ENCODE measurements at regions not wholly inside any gene's neighbourhood (a gene's known extent, or its start where the extent isn't known, plus 50 kb on each side); places are given as distances from the start of the nearest gene placed in this dataset.

DNA sequence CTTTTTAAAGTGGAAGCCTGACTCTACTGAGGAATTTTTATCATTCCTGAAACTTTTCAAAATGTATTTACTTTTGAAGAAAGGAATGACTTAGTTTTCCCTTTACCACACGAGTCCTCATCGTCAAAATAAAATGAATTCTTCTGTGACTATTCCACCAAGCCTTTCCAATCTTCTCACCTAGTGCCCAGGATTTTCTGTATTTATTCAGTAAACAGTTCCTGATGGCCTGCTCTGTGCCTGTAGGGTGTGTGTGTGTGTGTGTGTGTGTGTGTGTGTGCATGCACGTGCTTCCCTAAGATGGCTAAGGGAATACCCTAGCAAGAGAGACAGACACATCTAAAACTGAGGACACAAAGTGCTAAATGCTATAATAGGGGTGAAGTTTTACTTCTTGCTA lies 395.0 kb upstream of the USP24 start:
- ChIA-PET POLR2A (no interaction called here), CTCF (no interaction called here)
- Mint-ChIP-seq H3K27ac (no peak overlapping the region), H3K4me3 (no peak overlapping the region), H3K4me1 (ENCODE audit: low read depth) (no peaks in the 10 kb centered on the region), H3K36me3 (ENCODE audit: low read depth) (no peaks in the 10 kb centered on the region), H3K27me3 (ENCODE audit: low read depth) (no peaks in the 10 kb centered on the region), H3K9me3 (ENCODE audit: insufficient read depth) (no peaks in the 10 kb centered on the region)
- DNase-seq (no peak), ATAC-seq (no peak)

DNA sequence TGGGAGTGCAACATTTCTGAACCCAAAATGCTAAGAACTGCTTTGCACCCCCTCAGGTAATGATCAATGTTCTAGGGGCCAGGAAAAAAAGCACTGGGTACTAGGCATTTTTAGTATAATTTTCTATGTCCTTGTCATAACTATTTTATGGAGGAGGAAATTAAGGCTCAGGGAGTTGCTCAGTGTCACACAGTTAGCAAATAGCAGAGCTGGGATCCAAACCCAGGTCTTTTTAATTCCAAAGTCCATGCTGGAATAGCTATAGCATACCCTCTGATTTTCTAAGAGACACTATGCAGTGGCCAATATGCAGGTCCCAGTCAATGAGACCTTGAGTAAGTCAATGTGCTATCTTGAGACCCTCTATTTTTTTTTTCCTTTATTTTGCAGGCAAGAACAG lies 394.5 kb upstream of the USP24 start:
- ATAC-seq (no peak), DNase-seq (no peak)
- H3K4me3 Mint-ChIP-seq = no peak overlapping the region
- POLR2A ChIA-PET = no interaction called here
- no peaks in the 10 kb centered on the region for H3K9me3 Mint-ChIP-seq (ENCODE audit: insufficient read depth)
- CTCF ChIA-PET = no interaction called here
- no peaks in the 10 kb centered on the region for H3K4me1 Mint-ChIP-seq (ENCODE audit: low read depth)
- no peaks in the 10 kb centered on the region for H3K36me3 Mint-ChIP-seq (ENCODE audit: low read depth)
- no peak overlapping the region for H3K27ac Mint-ChIP-seq
- H3K27me3 Mint-ChIP-seq (ENCODE audit: low read depth) = no peaks in the 10 kb centered on the region

DNA sequence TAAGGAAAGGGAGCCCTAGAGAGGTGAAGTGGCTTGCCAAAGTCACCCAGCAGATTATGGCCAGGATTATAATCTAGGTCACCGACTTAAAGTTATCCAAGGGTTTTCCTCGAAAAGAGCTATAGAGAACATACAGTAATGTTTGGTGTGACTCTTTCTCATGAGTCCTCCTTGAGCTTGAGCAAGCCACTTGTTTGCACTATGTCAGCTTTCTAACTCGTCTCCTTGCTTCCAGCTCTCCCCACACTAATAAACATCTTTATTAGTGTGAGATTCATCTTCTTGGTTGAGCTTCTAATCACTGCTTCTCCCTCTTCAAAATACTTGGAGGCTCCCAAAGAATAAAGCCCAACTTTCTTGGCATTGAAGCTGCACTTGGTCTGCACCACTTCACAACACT lies 390.0 kb upstream of the USP24 start:
- no peaks in the 10 kb centered on the region for H3K9me3 Mint-ChIP-seq (ENCODE audit: insufficient read depth)
- H3K4me1 Mint-ChIP-seq (ENCODE audit: low read depth) = no peaks in the 10 kb centered on the region
- POLR2A ChIA-PET = no interaction called here
- no peak overlapping the region for H3K4me3 Mint-ChIP-seq
- H3K27me3 Mint-ChIP-seq (ENCODE audit: low read depth) = peaks cover 2% of the 10 kb centered on the region
- DNase-seq = no peak
- H3K27ac Mint-ChIP-seq = no peak overlapping the region
- CTCF ChIA-PET = no interaction called here
- no peak for ATAC-seq
- H3K36me3 Mint-ChIP-seq (ENCODE audit: low read depth) = no peaks in the 10 kb centered on the region

DNA sequence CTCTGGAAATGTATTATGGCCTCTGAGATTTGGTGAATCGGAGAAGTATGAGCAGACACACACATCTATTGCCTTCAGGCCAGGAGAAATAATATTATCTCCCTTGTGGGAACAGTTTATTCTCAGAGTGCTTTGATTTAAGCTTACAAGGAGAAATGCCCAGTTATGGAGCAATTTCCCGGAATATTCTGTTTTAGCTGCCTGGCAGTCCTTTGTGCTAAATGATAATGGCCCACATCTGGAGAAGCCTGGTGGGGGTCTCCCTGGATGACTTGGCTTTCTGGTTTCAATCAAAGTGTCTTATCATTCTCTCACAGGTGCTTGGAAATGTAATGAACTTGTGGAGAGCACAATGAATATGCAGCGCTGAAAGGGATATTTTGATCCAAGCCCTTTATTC lies 389.6 kb upstream of the USP24 start:
- POLR2A ChIA-PET = no interaction called here

DNA sequence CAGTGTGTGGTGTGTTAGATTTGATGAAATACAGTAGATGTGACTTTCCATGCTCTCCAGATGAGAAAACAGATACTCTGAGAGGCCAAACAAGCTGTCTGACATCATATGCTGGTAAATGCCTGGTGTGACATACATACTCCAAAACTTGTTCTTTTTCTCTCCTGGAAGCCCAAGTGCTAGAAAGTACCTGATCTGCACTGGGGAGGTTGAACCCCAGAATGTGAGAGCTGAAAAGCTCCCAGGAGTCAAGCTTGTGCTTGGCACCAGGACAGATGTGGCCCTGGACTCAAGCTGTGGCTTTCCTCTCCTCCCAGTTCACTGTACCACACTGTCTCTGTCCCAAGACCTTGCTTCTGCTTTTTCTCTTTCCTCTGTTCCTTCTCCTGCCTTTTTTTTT lies 389.0 kb upstream of the USP24 start:
- H3K4me3 Mint-ChIP-seq = no peak overlapping the region
- H3K4me1 Mint-ChIP-seq (ENCODE audit: low read depth) = no peaks in the 10 kb centered on the region
- CTCF ChIA-PET = no interaction called here
- H3K36me3 Mint-ChIP-seq (ENCODE audit: low read depth) = no peaks in the 10 kb centered on the region
- POLR2A ChIA-PET = no interaction called here
- DNase-seq (no peak), ATAC-seq (no peak)
- no peaks in the 10 kb centered on the region for H3K9me3 Mint-ChIP-seq (ENCODE audit: insufficient read depth)
- no peak overlapping the region for H3K27ac Mint-ChIP-seq
- peaks cover 4% of the 10 kb centered on the region for H3K27me3 Mint-ChIP-seq (ENCODE audit: low read depth)

More for the DNA sequence above, 389.6 kb upstream of the USP24 start:
- Mint-ChIP-seq H3K27me3 (ENCODE audit: low read depth) (peaks cover 4% of the 10 kb centered on the region), H3K4me3 (no peak overlapping the region), H3K27ac (no peak overlapping the region), H3K36me3 (ENCODE audit: low read depth) (no peaks in the 10 kb centered on the region), H3K9me3 (ENCODE audit: insufficient read depth) (no peaks in the 10 kb centered on the region), H3K4me1 (ENCODE audit: low read depth) (no peaks in the 10 kb centered on the region)
- no peak for DNase-seq
- no peak for ATAC-seq
- CTCF ChIA-PET = no interaction called here

DNA sequence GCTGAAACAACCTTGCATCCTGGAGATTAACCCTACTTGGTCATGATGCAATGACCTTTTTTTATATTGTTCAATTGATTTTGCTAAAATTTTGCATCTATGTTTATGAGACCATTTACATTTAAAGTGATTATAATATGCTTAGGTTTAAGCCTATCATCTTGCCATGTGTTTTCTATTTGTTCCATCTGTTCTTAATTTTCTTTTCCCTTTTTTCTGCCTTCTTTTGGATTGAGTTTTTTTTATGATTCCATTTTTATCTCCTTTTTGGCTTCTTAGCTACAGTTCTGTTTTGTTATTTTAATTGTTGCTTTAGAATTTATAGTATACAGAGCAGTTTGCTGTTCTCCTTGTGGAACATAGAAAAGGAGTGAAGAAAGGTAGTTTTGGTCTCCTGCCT lies 385.1 kb upstream of the USP24 start:
- H3K27ac Mint-ChIP-seq = no peak overlapping the region
- ATAC-seq (no peak), DNase-seq (no peak)
- peaks cover 4% of the 10 kb centered on the region for H3K27me3 Mint-ChIP-seq (ENCODE audit: low read depth)
- H3K4me3 Mint-ChIP-seq = no peak overlapping the region
- no peaks in the 10 kb centered on the region for H3K9me3 Mint-ChIP-seq (ENCODE audit: insufficient read depth)
- H3K4me1 Mint-ChIP-seq (ENCODE audit: low read depth) = no peaks in the 10 kb centered on the region
- CTCF ChIA-PET = no interaction called here
- H3K36me3 Mint-ChIP-seq (ENCODE audit: low read depth) = no peaks in the 10 kb centered on the region
- POLR2A ChIA-PET = no interaction called here

DNA sequence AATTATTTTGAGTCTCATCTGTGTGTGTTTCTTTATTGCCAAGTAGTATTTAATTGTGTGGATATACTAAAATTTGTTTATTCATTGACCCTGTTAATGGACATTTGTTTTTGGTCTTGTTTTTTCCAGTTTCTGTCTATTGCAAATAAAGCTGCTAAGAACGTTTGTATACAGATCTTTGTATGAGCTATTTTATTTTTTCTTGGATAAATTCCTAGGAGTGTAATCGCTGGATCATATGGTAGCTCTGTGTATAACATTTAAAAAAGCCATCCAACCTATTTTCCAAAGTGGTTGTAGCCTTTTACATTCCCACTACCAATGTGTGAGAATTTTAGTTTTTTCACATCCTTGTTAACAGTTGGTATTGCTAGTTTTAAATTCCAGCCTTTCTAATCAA lies 382.7 kb upstream of the USP24 start:
- Mint-ChIP-seq H3K27me3 (ENCODE audit: low read depth) (peaks cover 2% of the 10 kb centered on the region), H3K4me3 (no peak overlapping the region), H3K4me1 (ENCODE audit: low read depth) (no peaks in the 10 kb centered on the region), H3K9me3 (ENCODE audit: insufficient read depth) (no peaks in the 10 kb centered on the region), H3K27ac (no peak overlapping the region), H3K36me3 (ENCODE audit: low read depth) (no peaks in the 10 kb centered on the region)
- ChIA-PET CTCF (no interaction called here), POLR2A (no interaction called here)
- ATAC-seq = no peak
- DNase-seq = no peak

DNA sequence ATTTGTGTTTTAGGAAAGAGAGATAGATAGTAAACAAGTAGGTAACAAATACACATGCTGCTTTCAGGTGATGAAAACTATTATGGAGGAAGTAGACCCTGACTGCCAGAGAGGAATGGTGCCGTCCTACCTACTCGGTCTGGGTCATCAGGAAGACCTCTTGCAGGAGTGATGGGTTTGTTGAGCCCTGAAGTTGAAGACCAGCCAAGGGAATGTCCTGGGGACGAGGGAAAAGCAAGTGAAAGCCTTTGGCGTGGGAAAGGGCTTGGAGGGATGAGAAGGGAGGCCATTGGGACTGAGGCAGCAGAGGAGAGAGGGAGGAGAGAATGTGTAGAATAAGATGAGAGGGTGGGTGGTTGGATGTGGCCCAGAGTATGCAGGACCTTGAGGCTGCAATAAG lies 379.5 kb upstream of the USP24 start:
- CTCF ChIA-PET = no interaction called here
- H3K27ac Mint-ChIP-seq = no peak overlapping the region
- ATAC-seq (no peak), DNase-seq (no peak)
- H3K4me3 Mint-ChIP-seq = no peak overlapping the region
- H3K27me3 Mint-ChIP-seq (ENCODE audit: low read depth) = no peaks in the 10 kb centered on the region
- H3K36me3 Mint-ChIP-seq (ENCODE audit: low read depth) = no peaks in the 10 kb centered on the region
- POLR2A ChIA-PET = no interaction called here
- H3K4me1 Mint-ChIP-seq (ENCODE audit: low read depth) = no peaks in the 10 kb centered on the region
- H3K9me3 Mint-ChIP-seq (ENCODE audit: insufficient read depth) = no peaks in the 10 kb centered on the region

DNA sequence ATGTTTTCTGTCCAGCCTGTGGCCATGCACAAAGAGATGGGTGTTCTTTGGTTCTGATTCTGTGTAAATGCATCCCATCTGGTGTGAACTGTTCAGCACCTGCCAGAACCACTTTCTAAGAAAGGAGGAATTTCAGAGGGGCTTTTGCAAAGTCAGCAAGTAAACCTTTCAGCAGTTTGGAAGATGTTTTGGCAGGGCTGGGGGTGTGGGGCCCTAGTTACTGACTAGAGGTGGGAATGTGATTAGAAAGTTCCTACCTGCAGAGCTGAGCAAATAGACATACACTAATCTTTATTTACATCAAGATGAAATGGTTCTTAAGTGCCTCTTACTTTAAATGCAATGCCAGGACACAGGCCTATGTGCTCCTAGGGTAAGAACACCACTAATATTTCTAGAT lies 378.1 kb upstream of the USP24 start:
- Mint-ChIP-seq H3K4me3 (no peak overlapping the region), H3K36me3 (ENCODE audit: low read depth) (no peaks in the 10 kb centered on the region), H3K27ac (no peak overlapping the region), H3K27me3 (ENCODE audit: low read depth) (no peaks in the 10 kb centered on the region), H3K4me1 (ENCODE audit: low read depth) (no peaks in the 10 kb centered on the region), H3K9me3 (ENCODE audit: insufficient read depth) (no peaks in the 10 kb centered on the region)
- ChIA-PET POLR2A (no interaction called here), CTCF (no interaction called here)
- DNase-seq = no peak
- ATAC-seq = no peak

DNA sequence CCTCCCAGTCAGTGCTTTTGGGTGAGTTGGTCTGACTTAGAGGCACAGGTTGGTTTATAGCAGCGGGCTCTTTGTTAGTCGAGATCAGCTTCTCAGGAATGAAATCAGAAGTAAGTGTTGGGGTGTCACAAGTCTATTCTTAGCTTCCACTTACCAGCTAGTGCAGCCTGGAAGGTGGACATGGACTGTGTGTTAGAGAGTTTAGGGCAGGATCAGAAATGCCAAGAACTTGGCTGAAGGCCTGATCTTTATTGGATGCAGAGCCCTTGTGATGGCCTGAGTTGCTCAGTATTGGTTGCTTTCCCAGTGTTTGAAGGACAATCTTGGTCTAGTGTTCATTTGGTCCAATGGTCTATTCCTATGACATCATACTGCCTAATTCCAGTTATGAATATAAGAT lies 377.0 kb upstream of the USP24 start:
- H3K36me3 Mint-ChIP-seq (ENCODE audit: low read depth) = no peaks in the 10 kb centered on the region
- H3K27ac Mint-ChIP-seq = no peak overlapping the region
- POLR2A ChIA-PET = no interaction called here
- DNase-seq (no peak), ATAC-seq (no peak)
- no peaks in the 10 kb centered on the region for H3K9me3 Mint-ChIP-seq (ENCODE audit: insufficient read depth)
- no peaks in the 10 kb centered on the region for H3K4me1 Mint-ChIP-seq (ENCODE audit: low read depth)
- H3K4me3 Mint-ChIP-seq = no peak overlapping the region
- CTCF ChIA-PET = no interaction called here
- peaks cover 3% of the 10 kb centered on the region for H3K27me3 Mint-ChIP-seq (ENCODE audit: low read depth)

DNA sequence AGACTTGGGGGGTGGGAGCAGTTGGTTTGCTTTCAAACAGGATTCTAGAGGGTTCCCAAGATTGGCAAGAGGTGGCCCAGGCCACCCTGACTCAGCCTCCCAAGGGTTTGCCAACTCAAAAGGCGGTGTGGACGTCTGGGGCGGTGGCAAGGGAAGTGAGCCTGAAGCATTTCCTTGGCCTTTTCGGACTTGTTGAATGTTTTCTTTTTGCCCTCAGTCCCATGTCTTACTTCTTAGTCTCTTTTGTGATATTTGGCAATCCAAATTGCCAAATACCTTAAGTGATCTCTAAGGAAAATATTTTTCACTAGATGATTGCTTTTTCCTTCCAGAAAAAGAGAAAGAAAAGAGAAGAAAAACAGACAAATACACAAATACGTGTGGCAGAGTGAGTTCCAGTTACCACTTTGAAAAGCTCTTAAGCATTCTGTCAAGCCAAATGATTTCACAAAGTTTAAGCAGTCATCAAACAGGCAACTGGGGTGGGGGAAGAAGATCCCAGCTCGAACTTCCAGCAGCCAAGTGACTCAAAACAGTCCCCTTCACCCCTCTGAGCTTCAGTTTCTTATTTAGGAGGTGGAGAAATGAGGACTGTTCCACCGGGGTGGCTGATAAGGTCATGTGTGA lies 374.6 kb upstream of the USP24 start:
- no peak for ATAC-seq
- Mint-ChIP-seq H3K36me3 (ENCODE audit: low read depth) (no peaks in the 10 kb centered on the region), H3K4me3 (no peak overlapping the region), H3K9me3 (ENCODE audit: insufficient read depth) (no peaks in the 10 kb centered on the region), H3K27me3 (ENCODE audit: low read depth) (peaks cover 3% of the 10 kb centered on the region), H3K4me1 (ENCODE audit: low read depth) (no peaks in the 10 kb centered on the region), H3K27ac (no peak overlapping the region)
- DNase-seq = no peak
- ChIA-PET CTCF (no interaction called here), POLR2A (no interaction called here)

DNA sequence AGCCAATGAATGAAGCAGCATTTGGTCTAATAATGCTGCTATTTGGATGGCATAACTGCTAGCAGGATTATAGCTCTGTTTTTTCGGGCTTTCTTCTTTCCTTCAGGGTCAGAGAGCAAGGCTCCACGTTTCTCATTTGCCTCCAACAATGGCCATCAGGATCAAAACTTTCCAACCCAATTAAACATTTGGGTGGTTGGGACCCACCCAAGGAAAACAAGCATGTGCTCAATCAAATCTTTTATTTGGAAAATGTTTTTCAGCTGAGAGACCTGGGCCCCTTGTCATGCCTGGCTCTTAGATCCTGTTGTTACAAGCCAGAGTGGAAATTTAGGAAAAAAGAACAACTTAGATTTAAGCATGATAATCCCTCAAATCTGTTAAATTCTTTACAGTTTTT lies 373.1 kb upstream of the USP24 start:
- ChIA-PET POLR2A (no interaction called here), CTCF (no interaction called here)
- H3K27me3 Mint-ChIP-seq (ENCODE audit: low read depth) = peaks cover 3% of the 10 kb centered on the region
- no peaks in the 10 kb centered on the region for H3K36me3 Mint-ChIP-seq (ENCODE audit: low read depth)
- H3K4me3 Mint-ChIP-seq = no peak overlapping the region
- H3K9me3 Mint-ChIP-seq (ENCODE audit: insufficient read depth) = no peaks in the 10 kb centered on the region
- H3K4me1 Mint-ChIP-seq (ENCODE audit: low read depth) = no peaks in the 10 kb centered on the region
- no peak for DNase-seq
- H3K27ac Mint-ChIP-seq = no peak overlapping the region
- ATAC-seq = no peak

DNA sequence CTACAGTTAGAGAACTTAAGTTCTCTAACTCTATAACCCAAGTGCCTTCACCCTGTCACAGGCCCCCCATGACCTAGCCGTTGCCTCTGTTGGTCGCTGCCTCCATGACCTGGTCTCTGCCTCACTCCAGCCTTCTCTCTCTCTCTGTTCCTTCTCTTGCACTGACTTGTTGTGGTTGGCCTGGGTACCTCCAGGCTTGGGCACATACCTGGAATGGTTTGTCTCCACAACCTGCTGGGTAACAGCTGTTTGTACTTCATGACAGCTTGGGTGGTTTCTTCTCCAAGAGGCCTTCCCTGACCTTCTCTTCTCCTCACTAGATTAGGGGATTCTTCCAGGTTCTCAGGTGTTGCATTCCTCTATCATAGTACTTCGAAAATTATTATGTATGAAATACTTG lies 371.6 kb upstream of the USP24 start:
- POLR2A ChIA-PET = no interaction called here
- no peaks in the 10 kb centered on the region for H3K9me3 Mint-ChIP-seq (ENCODE audit: insufficient read depth)
- CTCF ChIA-PET = no interaction called here
- DNase-seq (no peak), ATAC-seq (no peak)
- peaks cover 3% of the 10 kb centered on the region for H3K27me3 Mint-ChIP-seq (ENCODE audit: low read depth)
- H3K27ac Mint-ChIP-seq = no peak overlapping the region
- H3K4me1 Mint-ChIP-seq (ENCODE audit: low read depth) = no peaks in the 10 kb centered on the region
- H3K4me3 Mint-ChIP-seq = no peak overlapping the region
- H3K36me3 Mint-ChIP-seq (ENCODE audit: low read depth) = no peaks in the 10 kb centered on the region

Measured in activated CD8-positive, alpha-beta T cell treated with anti-CD3 and anti-CD28 coated beads, Interleukin-2, amount 10 ng/mL, durations not matched to agents 7 days and 5 days (primary cell).